Thoracic aorta (tissue), 2 donors: ENCODE measurements at regions not wholly inside any gene's neighbourhood (a gene's known extent, or its start where the extent isn't known, plus 50 kb on each side); places are given as distances from the start of the nearest gene placed in this dataset.

Experiments
- ATAC-seq: fragments of 150-250 bp; one replicate; pipeline ENCODE4 v1.8.0; 2017; ENCODE audit warnings: low read depth; ENCODE audit not compliant: insufficient number of reproducible peaks, low FRiP score
- DNase-seq: peaks from one replicate; pipeline ENCODE4 v3.0.0-alpha.2; 2020; ENCODE audit warnings: low spot score
- H3K27ac ChIP-seq, 2 donors: fragments of 200-600 bp; sonication (generic); 1 replicate in 1 of 2; 2 replicates in 1 of 2; pipeline ENCODE4 v1.5.1; 2016; ENCODE audit warnings: mild to moderate bottlenecking in 2 of 2, moderate library complexity in 2 of 2
- H3K27me3 ChIP-seq: fragments of 200-600 bp; sonication (generic); replicated peaks from 2 replicates; pipeline ENCODE4 v1.6.0; 2016; ENCODE audit warnings: mild to moderate bottlenecking; ENCODE audit not compliant: insufficient read depth
- H3K36me3 ChIP-seq: fragments of 200-600 bp; sonication (generic); one replicate; pipeline ENCODE4 v1.5.1; 2016
- H3K4me1 ChIP-seq, 2 donors: fragments of 200-600 bp; sonication (generic); 1 replicate in 1 of 2; 2 replicates in 1 of 2; pipeline versions ENCODE4 v1.5.1 to v1.6.0; 2016; ENCODE audit warnings: low read depth in 2 of 2, mild to moderate bottlenecking in 1 of 2; ENCODE audit not compliant: control insufficient read depth in 1 of 2
- H3K4me3 ChIP-seq: fragments of 200-600 bp; sonication (generic); 2 replicates; pipeline ENCODE4 v1.5.1; 2016; ENCODE audit warnings: mild to moderate bottlenecking
- H3K9me3 ChIP-seq: fragments of 200-600 bp; sonication (generic); 2 replicates; pipeline ENCODE4 v1.5.1; 2016
- TF ChIP-seq, protein P1 (sequence below): fragments of 200-600 bp; sonication (generic); IDR thresholded peaks from one replicate; pipeline ENCODE4 v1.5.1; 2019; ENCODE audit warnings: antibody characterized with exemption

DNA sequence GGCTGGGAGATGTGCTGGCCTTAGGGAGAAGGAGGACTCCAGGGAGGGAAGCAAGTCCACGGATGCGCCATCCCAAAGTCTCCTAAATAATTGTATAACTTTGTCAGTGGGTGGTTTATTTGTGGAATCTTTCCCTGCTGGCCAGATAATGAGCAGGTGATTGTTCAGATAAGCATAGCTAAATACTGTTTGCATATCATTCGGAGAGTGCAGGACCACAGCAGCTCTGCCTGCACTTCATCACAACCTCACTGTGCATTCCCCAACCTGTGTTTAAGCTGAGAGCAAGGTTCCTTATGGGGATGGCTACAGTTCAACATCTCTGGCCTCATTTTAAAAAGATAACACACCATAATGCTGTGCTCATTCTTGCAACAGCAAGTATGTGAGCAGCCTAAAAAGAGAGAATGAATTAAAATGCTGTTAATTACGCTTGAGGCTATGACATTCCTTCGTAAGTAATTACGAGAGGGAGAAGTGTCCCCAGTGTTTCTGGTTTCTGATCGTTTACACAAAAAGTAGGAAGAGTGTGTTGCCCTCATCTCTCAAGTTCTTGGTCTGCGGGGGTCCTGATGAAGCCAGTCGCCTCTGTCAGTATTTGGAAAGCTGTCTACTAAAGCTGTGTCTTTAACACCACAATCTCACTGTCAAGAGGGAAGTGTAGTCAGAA lies 272.0 kb upstream of the RORA start:
- no peaks in the 10 kb centered on the region for H3K9me3 ChIP-seq
- DNase-seq: no peak

DNA sequence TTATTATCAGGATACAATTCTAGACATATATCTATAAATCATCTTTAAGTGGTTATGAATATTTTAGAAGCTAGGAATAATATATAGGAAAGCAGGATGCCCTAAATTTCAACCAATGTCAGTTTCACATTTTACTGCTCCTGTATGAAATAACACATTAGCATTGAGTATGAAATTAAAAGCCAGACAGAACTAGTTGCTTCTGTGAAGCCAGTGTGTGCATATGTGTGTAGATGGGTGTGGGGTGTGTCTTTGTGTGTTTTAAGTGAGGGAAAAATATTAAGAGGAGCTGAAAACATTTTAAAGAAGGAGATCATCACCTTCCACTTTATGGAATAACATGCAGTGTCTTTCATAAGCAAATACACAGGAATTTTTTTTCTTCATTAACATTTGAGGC lies 271.4 kb upstream of the RORA start:
- Histone ChIP-seq H3K9me3 (no peaks in the 10 kb centered on the region), H3K36me3 (no peaks in the 10 kb centered on the region), H3K27me3 (no peaks in the 10 kb centered on the region), H3K27ac (no peak overlapping the region), H3K4me1 (peaks cover 0 to 8% of the 10 kb centered on the region in 2 donors), H3K4me3 (no peak overlapping the region)
- no peak for ATAC-seq
- TF ChIP-seq, protein P1, sequence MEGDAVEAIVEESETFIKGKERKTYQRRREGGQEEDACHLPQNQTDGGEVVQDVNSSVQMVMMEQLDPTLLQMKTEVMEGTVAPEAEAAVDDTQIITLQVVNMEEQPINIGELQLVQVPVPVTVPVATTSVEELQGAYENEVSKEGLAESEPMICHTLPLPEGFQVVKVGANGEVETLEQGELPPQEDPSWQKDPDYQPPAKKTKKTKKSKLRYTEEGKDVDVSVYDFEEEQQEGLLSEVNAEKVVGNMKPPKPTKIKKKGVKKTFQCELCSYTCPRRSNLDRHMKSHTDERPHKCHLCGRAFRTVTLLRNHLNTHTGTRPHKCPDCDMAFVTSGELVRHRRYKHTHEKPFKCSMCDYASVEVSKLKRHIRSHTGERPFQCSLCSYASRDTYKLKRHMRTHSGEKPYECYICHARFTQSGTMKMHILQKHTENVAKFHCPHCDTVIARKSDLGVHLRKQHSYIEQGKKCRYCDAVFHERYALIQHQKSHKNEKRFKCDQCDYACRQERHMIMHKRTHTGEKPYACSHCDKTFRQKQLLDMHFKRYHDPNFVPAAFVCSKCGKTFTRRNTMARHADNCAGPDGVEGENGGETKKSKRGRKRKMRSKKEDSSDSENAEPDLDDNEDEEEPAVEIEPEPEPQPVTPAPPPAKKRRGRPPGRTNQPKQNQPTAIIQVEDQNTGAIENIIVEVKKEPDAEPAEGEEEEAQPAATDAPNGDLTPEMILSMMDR: no peak
- DNase-seq: no peak

More for the DNA sequence above, 272.0 kb upstream of the RORA start:
- TF ChIP-seq, protein P1: no peak
- ATAC-seq: no peak
- Histone ChIP-seq H3K27ac (no peak overlapping the region), H3K36me3 (no peaks in the 10 kb centered on the region), H3K4me1 (peaks cover 0 to 8% of the 10 kb centered on the region in 2 donors), H3K4me3 (no peak overlapping the region), H3K27me3 (no peaks in the 10 kb centered on the region)

DNA sequence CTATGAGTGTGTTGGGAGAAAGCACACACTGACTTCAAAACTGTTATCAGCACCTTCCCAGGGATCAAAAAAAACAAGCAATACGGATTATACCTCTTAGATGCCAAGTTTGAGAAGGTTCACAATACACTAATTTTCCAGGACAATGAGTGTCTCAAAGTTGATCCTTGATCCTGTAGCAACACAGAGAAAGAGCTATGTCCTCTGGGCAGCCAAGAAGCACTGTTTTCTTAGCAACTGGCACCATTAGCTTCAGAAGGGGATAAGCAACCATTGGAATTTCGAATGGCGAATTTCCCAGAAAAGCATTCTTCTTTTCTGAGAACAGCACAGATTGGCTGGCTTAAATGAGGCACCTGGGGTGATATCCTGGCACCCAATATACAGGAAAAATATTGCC lies 270.3 kb upstream of the RORA start:
- Histone ChIP-seq H3K4me3 (no peak overlapping the region), H3K9me3 (no peaks in the 10 kb centered on the region), H3K27me3 (no peaks in the 10 kb centered on the region), H3K36me3 (no peaks in the 10 kb centered on the region), H3K4me1 (peaks cover 0 to 8% of the 10 kb centered on the region in 2 donors), H3K27ac (no peak overlapping the region)
- TF ChIP-seq, protein P1: no peak
- ATAC-seq: no peak
- DNase-seq: no peak

DNA sequence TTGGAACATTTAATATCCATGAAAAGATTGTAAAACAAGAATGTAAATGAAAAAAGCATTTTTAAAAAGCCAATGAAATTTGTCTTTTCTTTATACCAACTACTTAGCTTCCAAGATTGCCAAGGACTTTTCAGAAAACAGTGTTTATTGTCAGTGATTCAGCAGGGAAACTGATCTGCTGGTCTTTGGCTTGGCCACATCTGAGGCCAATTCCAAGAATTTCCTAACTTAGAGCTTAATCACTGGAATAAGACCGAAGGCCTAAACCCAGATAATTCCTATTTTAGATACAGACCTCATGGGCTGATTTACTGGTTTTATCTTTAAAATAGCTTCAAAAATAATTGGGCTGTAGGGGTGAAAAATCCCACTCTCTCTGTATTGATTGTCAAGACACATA lies 260.5 kb upstream of the RORA start:
- Histone ChIP-seq H3K36me3 (no peaks in the 10 kb centered on the region), H3K4me3 (no peak overlapping the region), H3K4me1 (no peaks in the 10 kb centered on the region), H3K9me3 (no peaks in the 10 kb centered on the region), H3K27ac (no peak overlapping the region), H3K27me3 (no peaks in the 10 kb centered on the region)
- TF ChIP-seq, protein P1: no peak
- DNase-seq (no peak), ATAC-seq (no peak)

DNA sequence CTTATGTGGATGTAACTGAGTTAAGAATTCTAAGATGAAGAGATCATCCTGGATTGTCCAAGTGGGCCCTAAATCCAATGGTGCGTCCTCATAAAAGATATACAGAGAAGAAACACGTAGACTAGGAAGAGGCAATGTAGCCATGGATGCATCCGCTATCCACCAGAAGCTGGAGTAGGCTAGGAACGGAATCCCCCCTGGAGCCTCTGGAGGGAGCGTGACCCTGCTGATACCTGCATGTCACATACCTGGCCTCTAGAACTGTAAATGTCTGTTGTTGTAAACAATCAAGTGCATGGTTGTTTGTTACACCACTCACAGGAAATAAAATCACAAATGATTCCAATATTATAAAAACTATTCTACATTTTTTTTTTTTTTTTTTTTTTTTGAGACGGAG lies 254.5 kb upstream of the RORA start:
- Histone ChIP-seq H3K27me3 (no peaks in the 10 kb centered on the region), H3K27ac (no peak overlapping the region), H3K36me3 (no peaks in the 10 kb centered on the region), H3K4me3 (no peak overlapping the region), H3K4me1 (no peaks in the 10 kb centered on the region), H3K9me3 (no peaks in the 10 kb centered on the region)
- TF ChIP-seq, protein P1: no peak
- ATAC-seq (no peak), DNase-seq (no peak)
